SK-N-MC (cell line): ENCODE measurements at regions not wholly inside any gene's neighbourhood (a gene's known extent, or its start where the extent isn't known, plus 50 kb on each side); places are given as distances from the start of the nearest gene placed in this dataset.

ENCODE experiments used
- EZH2 ChIP-seq: fragments of 200-600 bp; sonication (generic); IDR thresholded peaks from one replicate; pipeline ENCODE4 v1.6.1; 2017; ENCODE audit warnings: antibody characterized with exemption
- FOXP2 ChIP-seq: optimal IDR thresholded peaks from 2 replicates; pipeline ENCODE3; 2011; ENCODE audit warnings: mild to moderate bottlenecking, moderate library complexity; ENCODE audit not compliant: insufficient read depth; ENCODE audit errors: extremely low read length, control extremely low read depth
- POLR2AphosphoS5 ChIP-seq: IDR thresholded peaks from 2 replicates; pipeline ENCODE4 v1.6.1; 2012; ENCODE audit warnings: mild to moderate bottlenecking, low read depth, low read length, borderline replicate concordance

GRCh38 chr10:98332623-98333269 lies 64.8 kb upstream of the LOXL4 start:
- TF ChIP-seq FOXP2 (no peak), EZH2 (no peak), POLR2AphosphoS5 (no peak)
